NOMO-1 treated with DMSO at 0.1 percent for 48 hours (cell line): ENCODE measurements at regions not wholly inside any gene's neighbourhood (a gene's known extent, or its start where the extent isn't known, plus 50 kb on each side); places are given as distances from the start of the nearest gene placed in this dataset.
"Not testable (repeated sequence)": the region's sequence is repeated elsewhere in the genome, so short reads cannot be mapped to it uniquely, and the experiment has no call there.

ENCODE experiments used
- DNase-seq: peaks from one replicate; lab custom pipeline; 2025; ENCODE audit not compliant: unreplicated experiment; lab: John Stamatoyannopoulos, UW

DNA sequence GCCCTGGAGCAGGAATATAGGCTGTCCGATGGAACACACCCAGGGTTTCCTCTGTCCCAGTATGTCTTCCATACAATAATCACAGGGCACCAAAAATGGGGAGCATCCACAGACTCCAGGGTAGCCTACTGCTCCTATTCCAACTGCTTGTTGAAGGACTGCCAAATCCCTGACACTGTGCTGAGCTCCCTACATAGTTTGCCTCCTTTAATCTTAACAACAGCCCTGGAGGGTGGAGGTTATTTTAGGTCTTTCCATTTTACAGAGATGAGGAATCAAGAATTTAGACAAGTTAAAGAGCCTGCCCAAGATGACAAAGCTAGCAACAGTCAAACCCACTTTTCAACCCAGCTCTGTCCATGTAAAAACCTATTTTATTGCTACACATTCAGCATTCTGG, 790.4 kb downstream of the DIAPH3 start:
- no peak for DNase-seq

DNA sequence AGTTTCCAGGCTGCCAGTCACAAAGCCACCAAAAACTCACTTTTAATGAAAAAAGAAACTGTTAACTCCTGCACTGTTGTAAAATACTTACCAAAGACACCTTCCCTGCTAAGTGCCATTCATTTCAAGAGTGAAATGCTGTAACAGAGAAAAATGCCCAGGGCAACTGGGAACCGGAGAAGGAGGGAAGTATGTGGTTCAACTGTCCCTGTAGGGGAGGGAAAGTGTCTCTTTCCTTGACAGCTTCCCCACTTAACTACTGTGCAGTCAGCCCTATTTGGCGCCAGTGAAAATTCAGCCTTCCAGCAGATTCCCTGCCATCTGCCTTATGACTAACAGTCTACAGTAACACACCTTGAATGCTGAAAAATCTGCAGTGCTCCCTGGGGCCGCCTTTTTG, 789.0 kb downstream of the DIAPH3 start:
- DNase-seq = no peak

DNA sequence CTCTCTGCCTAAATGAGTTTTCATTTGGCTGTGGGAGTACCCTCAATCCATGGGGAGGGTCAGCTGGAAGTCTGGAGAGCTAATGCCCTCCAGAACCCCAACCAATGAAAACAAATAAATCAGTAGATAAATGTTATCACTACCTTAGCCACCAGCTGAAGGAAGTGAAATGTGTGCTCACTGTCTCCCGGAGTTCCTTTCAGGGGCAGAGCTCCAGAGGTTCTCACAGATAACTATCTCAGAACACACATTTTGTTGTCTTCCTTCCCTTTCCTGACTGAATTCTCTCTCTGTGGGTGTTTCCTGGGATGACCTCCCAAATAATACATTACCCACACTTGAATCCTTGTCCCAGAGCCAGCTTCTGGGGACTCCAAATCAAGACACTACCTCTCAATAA, 779.6 kb downstream of the DIAPH3 start:
- DNase-seq = no peak

DNA sequence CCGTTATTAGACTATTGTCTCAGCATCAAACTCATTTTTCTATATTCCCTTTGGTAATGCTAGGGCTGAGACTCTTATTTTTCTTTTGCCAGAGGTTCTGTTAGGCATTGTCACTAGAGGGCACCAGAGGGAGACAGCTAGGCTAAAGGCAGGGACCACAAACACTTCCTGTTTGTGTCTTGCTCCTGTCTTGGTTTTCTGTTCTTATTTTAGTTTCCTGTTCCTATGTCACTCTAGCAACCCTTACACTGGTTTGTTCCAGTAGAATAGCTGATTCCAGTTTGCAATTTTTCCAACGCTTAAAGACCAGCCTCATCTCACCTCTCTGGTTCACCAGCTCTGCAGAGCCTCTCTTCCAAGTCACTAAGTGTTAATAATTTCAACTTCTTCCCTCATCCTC, 772.0 kb downstream of the DIAPH3 start:
- DNase-seq = peak; percentile 85

DNA sequence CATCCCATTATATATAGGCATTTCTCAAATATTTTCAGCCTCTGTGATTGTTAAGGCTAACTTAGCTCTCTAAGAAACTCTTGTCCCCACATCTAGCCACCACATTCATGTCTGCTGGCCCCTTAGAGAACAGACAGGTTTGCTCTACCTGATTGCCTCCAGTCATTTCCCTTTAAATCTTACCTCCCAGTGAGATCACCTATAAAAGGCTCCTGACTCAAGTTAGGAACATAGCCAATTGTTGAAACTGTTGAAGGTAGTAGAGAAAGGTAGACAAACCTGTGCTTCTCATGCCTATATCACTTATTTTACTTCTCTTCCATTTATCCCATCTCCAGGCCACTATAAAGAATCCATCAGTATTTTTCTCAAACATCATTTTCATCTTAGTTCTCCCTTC, 771.4 kb downstream of the DIAPH3 start:
- no peak for DNase-seq

DNA sequence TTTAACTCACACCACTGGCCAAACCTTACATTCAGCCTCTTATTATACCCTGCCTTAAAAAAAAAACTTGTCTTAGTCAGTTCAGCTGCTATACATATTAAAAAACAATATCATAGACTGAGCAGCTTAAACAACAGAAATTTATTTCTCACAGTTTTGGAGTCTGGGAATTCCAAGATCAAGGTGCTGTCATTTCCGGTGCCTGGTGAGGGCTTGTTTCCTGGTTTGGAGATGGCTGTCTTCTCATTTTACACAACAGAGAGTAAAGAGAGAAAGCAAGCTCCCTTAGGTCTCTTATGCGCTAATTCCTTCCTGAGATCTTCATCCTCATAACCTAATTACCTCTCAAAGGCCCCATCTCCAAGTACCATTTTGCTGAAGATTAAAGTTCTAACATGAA, 769.2 kb downstream of the DIAPH3 start:
- no peak for DNase-seq

DNA sequence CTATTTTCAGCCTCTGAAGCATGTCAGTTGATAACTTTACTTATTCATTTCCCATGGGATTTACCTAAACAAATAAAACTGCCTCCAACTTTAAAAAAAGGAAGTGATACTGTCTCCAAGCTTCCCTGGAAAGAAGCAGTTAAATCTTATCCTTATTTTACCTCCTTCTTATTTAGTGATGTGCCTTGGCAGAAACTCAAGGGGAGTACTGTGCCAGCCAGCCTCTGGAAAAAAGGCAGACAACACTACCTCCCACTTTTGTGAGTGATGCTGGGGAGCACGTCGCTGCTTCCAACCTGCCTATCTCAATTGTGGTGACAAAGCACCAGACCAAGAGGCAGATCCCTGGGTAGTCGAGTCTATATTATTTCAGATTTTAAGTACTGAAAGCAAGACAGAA, 765.6 kb downstream of the DIAPH3 start:
- DNase-seq = no peak

DNA sequence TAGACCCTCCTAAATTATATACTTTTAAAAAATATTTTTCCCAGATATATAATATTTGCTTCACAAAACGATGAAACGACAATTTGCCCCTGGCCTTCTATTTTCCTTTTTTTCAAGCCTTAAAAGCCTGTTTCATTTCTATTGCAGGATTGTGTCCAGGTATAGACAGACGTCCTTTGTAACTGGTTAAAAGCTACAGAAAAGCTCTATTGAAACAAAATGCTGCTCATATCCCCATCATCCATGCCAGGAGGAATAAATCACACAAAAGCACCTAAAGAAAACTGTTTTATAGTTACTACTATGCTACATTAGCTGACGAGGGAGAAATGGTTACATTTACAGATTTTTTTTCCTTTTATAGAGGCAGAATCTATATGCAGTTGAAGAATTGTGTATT, 765.1 kb downstream of the DIAPH3 start:
- DNase-seq = no peak

DNA sequence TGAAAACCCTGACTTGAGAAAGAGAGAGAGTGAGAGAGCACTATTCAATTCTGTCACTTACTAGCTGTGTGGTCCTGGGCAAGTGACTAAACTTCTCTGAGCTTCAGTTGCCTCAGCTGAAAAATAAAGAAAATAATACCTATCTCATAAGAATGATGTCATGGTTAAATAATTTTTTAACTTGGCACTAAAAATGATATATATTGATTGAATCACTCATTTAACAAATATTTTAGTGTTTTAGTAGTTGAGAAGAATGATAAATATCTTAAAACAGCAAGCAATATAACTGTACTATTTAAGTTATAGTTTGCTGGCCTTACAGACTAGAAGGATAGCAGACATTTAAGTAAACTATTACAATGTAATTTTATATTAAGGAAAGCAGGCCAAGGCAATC, 764.2 kb downstream of the DIAPH3 start:
- no peak for DNase-seq

DNA sequence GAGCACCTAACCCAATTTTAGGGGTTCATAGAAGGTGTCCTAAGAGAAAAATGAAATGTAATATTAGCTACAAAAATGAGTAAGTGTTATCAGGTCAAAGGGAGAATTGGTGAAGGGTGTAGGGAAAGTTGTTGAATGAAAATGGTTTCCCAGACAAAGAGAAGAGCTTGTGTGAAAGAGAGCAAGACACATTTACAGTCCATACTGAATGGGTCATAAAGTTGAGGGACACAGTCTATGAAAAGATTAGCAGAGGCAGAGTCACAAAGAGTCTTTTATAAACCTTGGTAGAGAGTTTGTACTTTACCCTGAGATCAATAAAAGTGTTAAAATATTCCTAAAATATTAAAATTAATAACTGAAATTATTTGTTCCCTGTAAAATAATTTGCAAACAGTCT, 759.4 kb downstream of the DIAPH3 start:
- DNase-seq = no peak

DNA sequence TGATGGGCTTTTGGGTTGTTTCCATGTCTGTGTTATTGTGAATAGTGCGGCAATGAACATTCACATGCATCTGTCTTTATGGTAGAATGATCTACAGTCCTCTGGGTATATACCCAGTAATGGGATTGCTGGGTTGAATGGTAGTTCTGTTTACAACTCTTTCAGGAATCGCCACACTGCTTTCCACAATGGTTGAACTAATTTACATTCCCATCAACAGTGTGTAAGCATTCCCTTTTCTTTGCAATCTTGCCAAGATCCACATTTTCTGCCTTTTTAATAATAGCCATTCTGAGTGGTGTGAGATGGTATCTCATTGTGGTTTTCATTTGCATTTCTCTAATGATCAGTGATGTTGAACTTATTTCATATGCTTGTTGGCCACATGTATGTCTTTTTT, 756.5 kb downstream of the DIAPH3 start:
- not testable (repeated sequence) for DNase-seq

DNA sequence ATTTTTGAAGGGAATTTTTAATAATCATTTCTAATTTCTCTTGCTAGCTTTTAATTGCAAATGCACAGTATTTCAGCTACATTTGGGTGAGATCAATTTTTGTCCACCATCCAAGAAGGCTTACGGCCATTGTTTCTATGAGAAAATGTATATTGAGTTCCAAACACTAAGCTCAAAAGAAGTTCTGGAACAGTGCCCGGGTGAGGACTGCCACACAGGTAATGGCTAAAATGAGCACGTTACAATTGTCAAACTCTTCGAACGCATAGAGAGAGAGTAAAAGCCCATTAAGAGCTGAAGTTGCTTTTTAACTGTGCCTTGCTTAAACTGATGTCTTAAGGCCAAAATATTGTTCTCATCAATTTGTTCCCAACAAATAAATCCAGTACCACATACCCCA, 755.0 kb downstream of the DIAPH3 start:
- DNase-seq = no peak

DNA sequence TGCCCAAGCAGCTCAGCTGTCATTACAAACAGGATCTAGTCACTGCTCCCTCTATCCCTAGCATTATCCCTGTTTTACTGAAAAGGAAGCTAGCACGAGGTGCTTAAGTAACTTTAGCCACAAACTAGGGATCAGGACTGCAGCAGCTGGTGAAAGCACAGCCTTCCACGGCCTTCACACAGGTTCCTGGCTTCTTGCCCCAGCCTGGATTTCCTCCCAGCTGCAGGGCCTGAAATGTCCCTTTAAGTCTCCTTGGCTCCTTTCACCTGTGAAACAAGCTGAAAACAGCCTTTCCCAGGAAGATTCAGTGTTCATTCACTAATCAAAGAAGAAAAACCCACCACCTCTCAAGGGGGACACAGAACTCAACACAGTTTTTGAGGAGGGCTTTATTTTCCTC, 754.5 kb downstream of the DIAPH3 start:
- DNase-seq = no peak

DNA sequence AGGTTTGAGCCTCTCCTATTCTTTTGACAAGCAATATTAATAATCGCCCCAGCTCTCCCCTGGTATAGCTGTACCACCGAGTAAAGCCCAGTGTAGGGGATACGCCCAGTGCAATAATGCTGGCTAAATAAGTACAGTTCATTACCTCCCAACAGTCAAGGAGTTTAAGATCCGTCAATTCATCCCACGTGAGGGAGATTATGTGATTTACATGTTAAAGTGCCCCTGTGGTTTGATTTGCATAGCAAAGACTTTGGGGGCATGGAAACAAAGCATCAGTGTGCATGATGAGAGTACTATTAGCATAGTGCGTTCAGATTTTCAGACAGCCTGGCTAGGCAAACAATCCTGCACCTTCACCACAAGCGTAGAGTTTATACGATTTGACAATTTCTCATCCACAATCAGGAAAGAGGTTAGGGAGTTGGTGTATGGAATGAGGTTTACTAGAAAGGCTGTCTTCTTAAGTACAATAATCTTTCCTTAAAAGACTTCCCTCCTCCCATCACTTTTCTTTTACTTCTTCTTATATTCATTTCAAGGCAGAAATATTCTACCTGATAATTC, 754.0 kb downstream of the DIAPH3 start:
- DNase-seq = no peak

DNA sequence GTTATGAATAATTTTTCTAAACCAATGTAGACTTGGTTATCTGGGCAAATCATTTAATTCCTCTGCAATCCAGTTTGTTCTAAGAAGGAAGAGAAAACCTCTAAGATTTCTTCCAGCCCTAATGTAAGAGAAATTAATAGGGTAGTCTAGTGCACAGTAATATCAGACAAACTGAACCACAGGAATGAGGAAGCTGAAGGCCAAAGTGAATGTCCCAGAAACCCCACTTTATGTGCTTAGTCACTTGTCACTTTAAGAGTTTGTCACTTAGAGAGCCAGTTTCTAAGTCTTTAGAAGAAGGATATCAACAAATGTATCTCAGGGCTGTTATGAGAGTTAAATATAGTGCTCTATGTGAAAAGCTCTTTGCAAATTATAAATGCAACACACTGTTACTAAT, 750.6 kb downstream of the DIAPH3 start:
- DNase-seq = peak; percentile 78

DNA sequence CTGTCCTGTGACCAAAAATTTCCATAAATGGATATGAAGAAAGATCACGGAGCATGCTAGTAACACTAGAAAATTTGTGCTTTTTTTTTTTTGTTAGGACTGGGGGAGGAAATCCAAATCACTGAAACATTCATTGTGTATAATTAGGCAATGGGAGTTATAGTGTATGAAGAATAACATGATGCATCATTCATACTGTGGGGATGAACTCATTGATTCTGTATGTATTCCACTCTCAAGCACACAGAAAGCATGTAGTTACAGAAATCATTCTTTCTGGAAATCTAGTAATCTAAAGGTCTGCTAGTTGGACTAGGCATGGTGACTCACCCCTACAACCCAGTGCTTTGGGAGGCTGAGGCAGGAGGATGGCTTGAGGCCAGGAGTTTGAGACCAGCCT, 749.7 kb downstream of the DIAPH3 start:
- DNase-seq = no peak

DNA sequence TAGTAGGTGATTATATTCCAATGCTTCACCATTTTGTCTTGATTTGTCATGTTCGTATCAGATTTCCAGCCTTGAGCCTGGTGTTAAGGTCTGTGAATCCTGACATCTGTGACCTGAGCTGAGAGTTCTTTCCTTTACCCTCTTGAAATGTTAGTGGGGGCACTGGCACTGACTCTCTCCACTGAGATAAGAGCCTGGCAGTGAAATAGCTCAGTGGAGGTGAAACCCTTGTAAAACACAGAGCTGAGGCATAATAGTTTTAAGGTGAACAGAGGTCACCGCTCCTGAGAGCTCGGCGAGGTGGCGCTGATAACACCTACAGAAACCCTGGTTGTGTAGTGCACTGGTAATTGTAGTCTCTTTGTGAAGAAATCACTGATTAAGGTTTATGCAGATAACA, 748.2 kb downstream of the DIAPH3 start:
- DNase-seq = no peak

DNA sequence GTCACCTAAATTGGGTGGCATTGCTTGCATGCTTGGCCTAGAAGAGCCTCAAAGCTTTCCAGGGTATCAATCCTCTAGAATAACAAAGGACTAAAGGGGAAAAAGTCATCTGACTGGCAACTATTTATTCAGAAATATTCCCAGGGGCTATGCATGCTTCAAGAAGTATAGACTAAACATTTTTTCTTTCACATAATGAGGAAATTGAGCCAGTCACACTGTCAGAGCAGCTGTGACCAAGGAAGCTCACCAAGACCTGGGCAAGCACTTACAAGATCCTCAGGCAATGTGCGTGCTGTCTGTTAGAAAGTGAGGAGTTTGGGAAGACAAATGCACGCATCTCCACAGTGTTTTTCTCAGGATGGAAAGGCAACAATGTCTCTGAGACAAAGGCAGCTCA, 747.2 kb downstream of the DIAPH3 start:
- no peak for DNase-seq

DNA sequence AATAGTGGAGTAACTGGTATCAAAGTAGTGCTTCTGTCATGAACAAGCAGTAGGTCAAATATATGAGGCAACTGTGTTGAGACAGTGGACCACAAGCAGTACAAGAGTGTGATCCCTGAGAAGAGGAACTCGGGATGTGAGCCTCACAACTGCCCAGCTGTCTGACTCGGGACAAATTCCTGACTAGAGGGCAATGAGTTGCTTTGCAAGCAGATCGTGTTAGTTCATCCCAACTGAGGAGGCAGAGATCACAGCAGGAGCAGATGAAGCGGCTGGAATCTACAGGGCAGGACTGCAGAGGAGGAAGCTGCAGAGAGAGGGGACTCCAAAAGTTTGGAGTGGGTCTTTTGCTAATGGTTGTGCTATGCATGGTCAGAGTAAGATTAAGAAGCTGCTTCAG, 741.1 kb downstream of the DIAPH3 start:
- DNase-seq = no peak

DNA sequence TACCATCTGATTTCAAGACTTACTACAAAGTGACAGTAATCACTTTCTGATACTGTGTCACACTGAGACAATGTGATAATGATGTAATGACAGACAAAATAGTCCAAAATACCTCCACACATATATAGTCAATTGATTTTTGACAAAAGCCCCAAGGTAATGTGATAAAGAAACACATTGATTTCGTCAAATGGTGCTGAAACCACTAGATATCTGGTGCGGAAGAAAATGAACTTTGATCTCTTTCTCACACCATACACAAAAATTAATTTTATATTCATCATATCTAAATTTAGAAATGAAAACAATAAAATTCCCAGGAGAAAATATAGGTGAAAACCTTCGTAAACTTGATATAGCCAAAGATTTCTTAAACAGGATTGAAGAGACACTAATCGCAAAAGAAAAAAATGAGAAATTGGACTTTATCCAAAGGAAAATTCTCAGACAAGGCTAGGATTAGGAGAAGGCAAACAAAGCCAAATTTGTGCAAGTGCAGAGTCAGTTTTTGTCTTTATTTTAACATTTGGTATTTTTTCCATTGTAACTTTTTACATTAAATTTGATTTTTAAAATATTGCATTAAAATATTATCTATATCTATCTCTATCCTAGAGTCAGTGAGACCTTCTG, 739.9 kb downstream of the DIAPH3 start:
- DNase-seq = no peak

DNA sequence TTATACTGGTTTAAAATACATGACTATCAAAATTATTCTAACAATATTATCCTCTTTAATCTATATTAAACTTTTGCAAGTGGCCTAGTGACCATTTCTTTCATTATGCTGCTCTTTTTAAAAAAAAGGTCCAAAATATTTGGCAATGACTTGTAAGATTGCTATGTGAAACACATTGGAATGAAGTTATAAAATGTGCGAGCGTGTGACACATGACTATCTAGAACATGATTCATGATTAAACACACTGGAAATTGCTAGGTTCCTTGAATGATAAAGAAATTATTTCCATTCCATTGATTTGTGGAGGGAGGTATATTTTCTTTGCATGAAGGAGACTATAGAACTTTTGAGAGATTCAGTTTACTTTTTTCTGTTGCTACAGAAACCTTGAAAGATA, 739.1 kb downstream of the DIAPH3 start:
- no peak for DNase-seq

DNA sequence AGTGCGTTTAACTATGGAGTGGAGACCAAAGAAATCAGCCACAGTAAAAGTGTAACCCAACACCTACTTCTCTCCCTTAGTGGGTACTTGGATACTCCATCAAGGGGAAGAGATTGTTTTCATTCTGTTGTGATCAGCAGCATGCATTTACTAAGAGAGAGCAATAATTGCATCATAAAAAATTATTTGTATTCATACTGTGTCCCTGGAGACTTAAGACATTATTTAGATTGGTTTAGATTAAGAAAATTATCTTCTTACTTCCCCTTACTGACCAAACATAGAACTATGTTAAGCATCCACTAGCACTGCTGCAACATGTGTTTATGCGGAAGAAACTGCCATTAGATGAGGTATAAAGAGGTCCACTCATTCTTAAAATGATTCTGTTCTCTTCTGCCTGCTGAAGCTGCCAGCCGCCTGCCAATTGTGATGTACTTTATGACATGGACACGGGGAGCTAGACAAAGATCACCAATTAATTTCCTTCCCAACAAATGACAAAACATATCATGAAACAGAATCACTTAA, 738.5 kb downstream of the DIAPH3 start:
- peak; percentile 38 for DNase-seq

DNA sequence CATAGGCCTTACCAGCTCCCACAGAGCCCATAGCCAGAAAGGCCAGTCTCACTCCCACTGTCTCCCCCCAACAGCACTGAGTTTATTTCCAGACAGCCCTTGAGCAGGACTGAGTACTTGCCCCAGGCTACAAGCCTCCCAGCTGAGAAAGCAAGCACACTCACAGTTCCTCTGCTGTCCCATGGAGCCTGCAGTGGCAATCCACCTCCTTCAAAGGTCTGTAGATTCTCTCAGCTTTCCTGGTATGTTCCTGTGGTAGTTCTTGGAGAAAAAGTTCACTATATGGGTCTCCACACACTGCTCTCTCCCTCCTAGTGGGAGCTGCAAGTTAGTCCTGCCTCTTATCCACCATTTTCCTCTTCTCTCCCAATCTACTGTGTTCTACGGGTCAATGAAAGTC, 728.7 kb downstream of the DIAPH3 start:
- no peak for DNase-seq
